Nephron (organoid): ENCODE measurements at regions not wholly inside any gene's neighbourhood (a gene's known extent, or its start where the extent isn't known, plus 50 kb on each side); places are given as distances from the start of the nearest gene placed in this dataset.

Experiments used
- H3K27ac Mint-ChIP-seq, 3 experiments: 2 replicates each; pipeline ENCODE4 v1.8.0; 2020; ENCODE audit warnings: mixed read lengths in 3 of 3, mild to moderate bottlenecking in 2 of 3, moderate library complexity in 1 of 3
- H3K27me3 Mint-ChIP-seq: 2 replicates; pipeline ENCODE4 v1.8.0; 2021; ENCODE audit warnings: low read depth, mild to moderate bottlenecking, moderate library complexity, mixed read lengths
- H3K36me3 Mint-ChIP-seq: 2 replicates; pipeline ENCODE4 v1.8.0; 2020; ENCODE audit warnings: low read depth, mixed read lengths
- H3K4me1 Mint-ChIP-seq: 2 replicates; pipeline ENCODE4 v1.8.0; 2020; ENCODE audit warnings: mixed read lengths
- H3K4me3 Mint-ChIP-seq, 3 experiments: 2 replicates each; pipeline ENCODE4 v1.8.0; 2020; ENCODE audit warnings: mild to moderate bottlenecking in 3 of 3, mixed read lengths in 3 of 3, moderate library complexity in 2 of 3
- H3K9me3 Mint-ChIP-seq: 2 replicates; pipeline ENCODE4 v1.8.0; 2020; ENCODE audit warnings: mixed read lengths
- TF ChIP-seq, protein P1 (sequence below), 3 experiments: fragments of 200-600 bp; sonication (generic); IDR thresholded peaks; one replicate each; pipeline ENCODE4 v1.5.0; 2021; ENCODE audit warnings: antibody characterized with exemption in 3 of 3; ENCODE audit not compliant: unreplicated experiment in 3 of 3

DNA sequence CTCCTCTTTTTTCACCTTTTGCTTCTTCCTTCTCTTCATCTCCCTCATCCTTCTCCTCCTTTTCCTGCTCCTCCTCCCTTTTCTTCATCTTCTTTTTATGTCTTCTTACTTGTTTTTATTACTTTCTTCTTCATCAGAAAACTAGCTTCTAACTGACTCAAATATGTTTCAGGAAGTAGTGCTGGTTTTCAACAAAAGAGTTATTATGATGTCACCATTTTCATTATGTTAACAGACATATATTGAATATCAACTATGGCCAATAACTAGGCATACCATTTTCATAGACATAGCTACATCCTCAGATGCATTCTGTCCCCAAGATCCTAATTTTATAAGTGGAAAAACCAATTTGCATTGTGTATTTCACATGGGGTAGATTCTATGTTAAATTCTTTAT lies 252.9 kb upstream of the PAPPA start:
- Mint-ChIP-seq H3K4me3 (no peak overlapping the region), H3K9me3 (peaks cover 8% of the 10 kb centered on the region), H3K27me3 (no peaks in the 10 kb centered on the region), H3K27ac (no peak overlapping the region), H3K36me3 (no peaks in the 10 kb centered on the region), H3K4me1 (no peaks in the 10 kb centered on the region)
- TF ChIP-seq, protein P1, sequence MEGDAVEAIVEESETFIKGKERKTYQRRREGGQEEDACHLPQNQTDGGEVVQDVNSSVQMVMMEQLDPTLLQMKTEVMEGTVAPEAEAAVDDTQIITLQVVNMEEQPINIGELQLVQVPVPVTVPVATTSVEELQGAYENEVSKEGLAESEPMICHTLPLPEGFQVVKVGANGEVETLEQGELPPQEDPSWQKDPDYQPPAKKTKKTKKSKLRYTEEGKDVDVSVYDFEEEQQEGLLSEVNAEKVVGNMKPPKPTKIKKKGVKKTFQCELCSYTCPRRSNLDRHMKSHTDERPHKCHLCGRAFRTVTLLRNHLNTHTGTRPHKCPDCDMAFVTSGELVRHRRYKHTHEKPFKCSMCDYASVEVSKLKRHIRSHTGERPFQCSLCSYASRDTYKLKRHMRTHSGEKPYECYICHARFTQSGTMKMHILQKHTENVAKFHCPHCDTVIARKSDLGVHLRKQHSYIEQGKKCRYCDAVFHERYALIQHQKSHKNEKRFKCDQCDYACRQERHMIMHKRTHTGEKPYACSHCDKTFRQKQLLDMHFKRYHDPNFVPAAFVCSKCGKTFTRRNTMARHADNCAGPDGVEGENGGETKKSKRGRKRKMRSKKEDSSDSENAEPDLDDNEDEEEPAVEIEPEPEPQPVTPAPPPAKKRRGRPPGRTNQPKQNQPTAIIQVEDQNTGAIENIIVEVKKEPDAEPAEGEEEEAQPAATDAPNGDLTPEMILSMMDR (IDR thresholded peaks at IDR 0.05; ENCODE audit: unreplicated experiment in 3 of 3), result no peak

DNA sequence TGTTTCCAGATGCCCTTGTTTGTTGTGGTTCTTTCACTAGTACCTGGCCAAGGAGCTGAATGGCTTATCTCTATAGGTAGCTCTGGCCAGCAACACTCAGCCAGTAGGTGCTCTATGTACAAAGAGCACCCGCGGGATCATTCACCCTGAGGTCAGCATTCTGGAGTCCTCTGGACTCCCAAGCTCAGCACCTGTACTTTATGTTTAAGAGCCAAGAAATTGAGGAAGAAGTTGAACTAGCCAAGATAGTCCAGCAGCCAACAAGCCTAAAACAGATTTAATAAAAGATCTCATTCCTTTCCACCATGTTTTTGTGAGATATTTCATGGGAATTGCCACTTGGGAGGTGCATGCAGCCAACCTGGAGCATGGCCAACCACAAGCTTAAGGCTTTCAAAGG lies 242.6 kb upstream of the PAPPA start:
- H3K4me3 Mint-ChIP-seq, result no peak overlapping the region
- peaks cover 6% of the 10 kb centered on the region for H3K4me1 Mint-ChIP-seq
- no peaks in the 10 kb centered on the region for H3K9me3 Mint-ChIP-seq
- TF ChIP-seq, protein P1 (IDR thresholded peaks at IDR 0.05; ENCODE audit: unreplicated experiment in 3 of 3), result no peak
- no peaks in the 10 kb centered on the region for H3K36me3 Mint-ChIP-seq
- H3K27ac Mint-ChIP-seq, result no peak overlapping the region
- no peaks in the 10 kb centered on the region for H3K27me3 Mint-ChIP-seq

DNA sequence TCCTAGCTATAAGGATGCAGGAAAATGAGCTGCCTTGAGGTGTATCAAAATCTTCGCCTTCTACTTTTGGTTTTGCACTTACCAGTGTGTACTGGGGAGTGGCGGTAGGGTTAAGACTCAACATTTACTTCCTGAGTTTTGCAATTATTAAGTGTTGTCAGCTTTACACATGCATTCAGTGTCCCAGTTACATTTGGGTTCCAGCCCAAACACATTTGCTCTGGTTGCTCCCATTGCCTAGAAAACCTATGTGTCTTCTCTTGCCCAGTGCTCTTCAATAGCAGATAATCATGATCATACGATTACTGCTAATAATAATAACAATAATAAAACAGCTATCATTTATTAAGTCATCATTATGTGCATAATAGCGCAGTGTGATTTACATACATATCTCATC lies 241.5 kb upstream of the PAPPA start:
- peaks cover 5% of the 10 kb centered on the region for H3K9me3 Mint-ChIP-seq
- TF ChIP-seq, protein P1 (IDR thresholded peaks at IDR 0.05; ENCODE audit: unreplicated experiment in 3 of 3), result no peak
- peaks cover 6% of the 10 kb centered on the region for H3K4me1 Mint-ChIP-seq

DNA sequence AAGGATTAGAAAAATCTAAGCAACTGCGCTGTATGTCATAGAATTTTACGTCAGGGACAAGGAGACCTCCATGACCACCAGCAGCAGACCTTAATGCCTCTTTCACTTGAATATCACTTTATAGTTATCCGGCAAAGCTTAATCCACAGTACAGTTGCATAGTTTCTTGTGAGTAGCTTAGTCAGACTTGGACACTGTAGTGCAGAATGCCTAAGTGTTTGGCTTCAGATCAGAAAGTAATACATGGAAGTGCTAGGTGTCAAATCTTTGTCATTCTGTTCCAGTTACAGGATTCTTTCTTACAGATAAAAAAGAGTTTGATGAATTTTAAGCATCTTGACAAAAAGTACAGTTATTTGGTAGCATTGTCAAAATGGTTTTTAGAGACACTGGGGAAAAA lies 239.9 kb upstream of the PAPPA start:
- Mint-ChIP-seq H3K27ac (peak overlapping the region in 1 of 3 experiments; percentile 0), H3K9me3 (peaks cover 7% of the 10 kb centered on the region), H3K36me3 (no peaks in the 10 kb centered on the region), H3K27me3 (no peaks in the 10 kb centered on the region), H3K4me1 (peaks cover 6% of the 10 kb centered on the region), H3K4me3 (no peak overlapping the region)
- TF ChIP-seq, protein P1 (IDR thresholded peaks at IDR 0.05; ENCODE audit: unreplicated experiment in 3 of 3), result no peak

More for the DNA sequence above, 241.5 kb upstream of the PAPPA start:
- Mint-ChIP-seq H3K4me3 (no peak overlapping the region), H3K27me3 (no peaks in the 10 kb centered on the region), H3K36me3 (no peaks in the 10 kb centered on the region), H3K27ac (no peak overlapping the region)

DNA sequence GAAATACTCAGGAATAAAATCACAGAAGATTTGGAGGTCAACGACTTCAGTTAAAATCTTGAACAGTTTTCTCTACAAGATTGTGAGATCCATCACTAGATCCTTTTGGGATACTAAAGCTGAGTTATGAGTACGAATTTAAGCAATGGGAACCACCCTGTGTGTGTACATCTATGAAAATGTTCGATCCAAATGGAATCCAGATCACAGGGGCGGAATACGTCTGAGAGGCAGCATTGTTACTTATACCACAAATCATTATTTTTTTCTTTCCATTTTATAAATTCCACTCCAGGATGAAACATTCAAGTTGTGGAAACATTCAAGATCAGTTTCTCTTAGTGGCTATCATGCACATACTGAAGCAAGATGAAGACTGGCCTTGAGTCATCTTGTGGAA lies 239.3 kb upstream of the PAPPA start:
- TF ChIP-seq, protein P1 (IDR thresholded peaks at IDR 0.05; ENCODE audit: unreplicated experiment in 3 of 3), result no peak
- no peak overlapping the region for H3K4me3 Mint-ChIP-seq
- peaks cover 6% of the 10 kb centered on the region for H3K4me1 Mint-ChIP-seq
- H3K36me3 Mint-ChIP-seq, result no peaks in the 10 kb centered on the region
- H3K27ac Mint-ChIP-seq, result no peak overlapping the region
- peaks cover 7% of the 10 kb centered on the region for H3K9me3 Mint-ChIP-seq
- H3K27me3 Mint-ChIP-seq, result no peaks in the 10 kb centered on the region

DNA sequence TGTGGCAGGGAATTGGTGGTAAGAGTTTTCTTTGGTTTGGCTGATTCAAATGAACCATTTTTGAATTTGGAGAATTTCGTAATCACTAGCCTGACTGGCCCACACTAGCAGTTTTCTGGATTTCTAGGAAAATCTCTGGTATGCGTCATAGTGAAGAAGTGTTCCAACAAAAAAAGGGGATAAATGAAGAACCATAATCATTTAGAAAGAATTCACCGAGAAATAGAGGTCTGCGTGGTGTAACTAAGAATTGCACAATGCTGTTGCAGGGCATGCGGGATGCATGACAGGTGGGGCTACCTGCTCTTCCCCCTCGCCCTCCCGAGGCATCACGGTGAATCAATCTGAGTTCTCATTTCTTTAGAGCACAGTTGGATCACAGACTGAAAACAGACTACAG lies 232.3 kb upstream of the PAPPA start:
- H3K9me3 Mint-ChIP-seq, result peaks cover 14% of the 10 kb centered on the region
- H3K4me1 Mint-ChIP-seq, result no peaks in the 10 kb centered on the region
- TF ChIP-seq, protein P1 (IDR thresholded peaks at IDR 0.05; ENCODE audit: unreplicated experiment in 3 of 3), result no peak
- no peaks in the 10 kb centered on the region for H3K27me3 Mint-ChIP-seq
- H3K4me3 Mint-ChIP-seq, result no peak overlapping the region
- no peaks in the 10 kb centered on the region for H3K36me3 Mint-ChIP-seq
- no peak overlapping the region for H3K27ac Mint-ChIP-seq
